ENCODE measurements at regions not wholly inside any gene's neighbourhood (a gene's known extent, or its start where the extent isn't known, plus 50 kb on each side); places are given as distances from the start of the nearest gene placed in this dataset.

DNA sequence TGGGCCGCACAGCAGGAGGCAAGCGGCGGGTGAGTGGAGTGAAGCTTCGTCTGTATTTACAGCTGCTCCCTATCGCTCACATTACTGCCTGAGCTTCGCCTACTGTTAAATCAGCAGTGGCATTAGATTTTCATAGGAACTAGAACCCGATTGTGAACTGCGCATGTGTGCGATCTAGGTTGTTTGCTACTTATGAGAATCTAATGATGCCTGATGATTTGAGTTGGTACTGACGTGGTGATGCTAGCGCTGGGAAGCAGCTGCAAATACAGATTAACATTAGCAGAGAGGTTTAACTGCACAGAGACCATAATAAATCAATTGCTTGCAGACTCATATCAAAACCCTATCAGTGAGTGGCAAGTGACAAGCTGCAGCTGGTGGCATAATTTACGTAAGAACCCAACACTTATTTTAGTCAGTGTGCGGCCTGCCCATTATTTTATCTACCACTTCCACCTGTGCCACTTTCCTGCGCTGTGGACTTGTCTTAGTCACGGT lies 133.4 kb upstream of the CDH9 start:
- H3K27ac Mint-ChIP-seq (ENCODE audit: unreplicated experiment) = no peak overlapping the region
- H3K27me3 Mint-ChIP-seq (ENCODE audit: low read depth) = peaks cover 9% of the 10 kb centered on the region
- TF ChIP-seq, protein P1, sequence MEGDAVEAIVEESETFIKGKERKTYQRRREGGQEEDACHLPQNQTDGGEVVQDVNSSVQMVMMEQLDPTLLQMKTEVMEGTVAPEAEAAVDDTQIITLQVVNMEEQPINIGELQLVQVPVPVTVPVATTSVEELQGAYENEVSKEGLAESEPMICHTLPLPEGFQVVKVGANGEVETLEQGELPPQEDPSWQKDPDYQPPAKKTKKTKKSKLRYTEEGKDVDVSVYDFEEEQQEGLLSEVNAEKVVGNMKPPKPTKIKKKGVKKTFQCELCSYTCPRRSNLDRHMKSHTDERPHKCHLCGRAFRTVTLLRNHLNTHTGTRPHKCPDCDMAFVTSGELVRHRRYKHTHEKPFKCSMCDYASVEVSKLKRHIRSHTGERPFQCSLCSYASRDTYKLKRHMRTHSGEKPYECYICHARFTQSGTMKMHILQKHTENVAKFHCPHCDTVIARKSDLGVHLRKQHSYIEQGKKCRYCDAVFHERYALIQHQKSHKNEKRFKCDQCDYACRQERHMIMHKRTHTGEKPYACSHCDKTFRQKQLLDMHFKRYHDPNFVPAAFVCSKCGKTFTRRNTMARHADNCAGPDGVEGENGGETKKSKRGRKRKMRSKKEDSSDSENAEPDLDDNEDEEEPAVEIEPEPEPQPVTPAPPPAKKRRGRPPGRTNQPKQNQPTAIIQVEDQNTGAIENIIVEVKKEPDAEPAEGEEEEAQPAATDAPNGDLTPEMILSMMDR (IDR thresholded peaks at IDR 0.05) = no peak
- no peaks in the 10 kb centered on the region for H3K9me3 Mint-ChIP-seq (ENCODE audit: low read depth)
- no peaks in the 10 kb centered on the region for H3K4me1 Mint-ChIP-seq (ENCODE audit: low read depth)
- H3K36me3 Mint-ChIP-seq (ENCODE audit: low read depth) = peaks cover 2% of the 10 kb centered on the region
- no peak for DNase-seq (ENCODE audit: low spot score)
- no peak overlapping the region for H3K4me3 Mint-ChIP-seq (ENCODE audit: unreplicated experiment)

DNA sequence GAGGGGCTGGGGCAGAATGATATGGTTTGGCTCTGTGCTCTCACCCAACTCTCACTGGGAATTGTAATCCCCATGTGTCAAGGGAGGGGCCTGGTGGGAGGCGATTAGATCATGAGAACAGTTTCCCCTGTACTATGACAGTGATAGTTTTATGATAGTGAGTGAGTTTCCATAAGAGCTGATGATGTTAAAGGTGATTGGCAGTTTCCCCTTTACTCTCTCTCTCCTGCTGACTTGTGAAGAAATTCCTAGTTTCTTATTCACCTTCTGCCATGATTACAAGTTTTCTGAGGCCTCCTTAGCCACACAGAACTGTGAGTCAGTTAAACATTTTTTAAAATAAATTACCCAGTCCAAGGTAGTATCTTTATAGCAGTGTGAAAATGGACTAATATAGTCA lies 120.4 kb upstream of the CDH9 start:
- Mint-ChIP-seq H3K27me3 (ENCODE audit: low read depth) (peaks cover 4% of the 10 kb centered on the region), H3K27ac (ENCODE audit: unreplicated experiment) (no peak overlapping the region), H3K4me1 (ENCODE audit: low read depth) (peaks cover 4% of the 10 kb centered on the region), H3K9me3 (ENCODE audit: low read depth) (peaks cover 40% of the 10 kb centered on the region), H3K36me3 (ENCODE audit: low read depth) (peaks cover 7% of the 10 kb centered on the region), H3K4me3 (ENCODE audit: unreplicated experiment) (no peak overlapping the region)
- TF ChIP-seq, protein P1 (IDR thresholded peaks at IDR 0.05) = no peak
- DNase-seq (ENCODE audit: low spot score) = no peak

DNA sequence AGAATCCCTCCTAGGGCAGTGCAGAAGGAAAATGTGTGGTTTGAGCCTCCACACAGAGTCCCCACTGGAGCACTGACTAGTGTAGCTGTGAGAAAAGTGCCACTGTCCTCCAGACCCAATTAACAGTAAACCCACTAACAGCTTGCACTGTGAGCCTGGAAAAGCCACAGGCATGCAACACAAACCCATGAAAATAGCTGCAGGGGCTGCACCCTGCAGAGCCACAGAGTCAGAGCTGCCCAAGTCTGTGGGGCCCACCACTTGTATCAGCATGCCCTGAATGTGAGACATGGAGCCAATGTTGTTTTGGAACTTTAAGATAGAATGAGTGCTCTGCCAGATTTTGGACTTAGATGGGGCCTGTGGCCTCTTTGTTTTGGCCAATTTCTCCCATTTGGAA lies 119.8 kb upstream of the CDH9 start:
- peaks cover 40% of the 10 kb centered on the region for H3K9me3 Mint-ChIP-seq (ENCODE audit: low read depth)
- H3K36me3 Mint-ChIP-seq (ENCODE audit: low read depth) = peaks cover 7% of the 10 kb centered on the region
- peaks cover 4% of the 10 kb centered on the region for H3K27me3 Mint-ChIP-seq (ENCODE audit: low read depth)
- peaks cover 4% of the 10 kb centered on the region for H3K4me1 Mint-ChIP-seq (ENCODE audit: low read depth)
- DNase-seq (ENCODE audit: low spot score) = no peak
- H3K4me3 Mint-ChIP-seq (ENCODE audit: unreplicated experiment) = no peak overlapping the region
- no peak overlapping the region for H3K27ac Mint-ChIP-seq (ENCODE audit: unreplicated experiment)
- TF ChIP-seq, protein P1 (IDR thresholded peaks at IDR 0.05) = no peak

DNA sequence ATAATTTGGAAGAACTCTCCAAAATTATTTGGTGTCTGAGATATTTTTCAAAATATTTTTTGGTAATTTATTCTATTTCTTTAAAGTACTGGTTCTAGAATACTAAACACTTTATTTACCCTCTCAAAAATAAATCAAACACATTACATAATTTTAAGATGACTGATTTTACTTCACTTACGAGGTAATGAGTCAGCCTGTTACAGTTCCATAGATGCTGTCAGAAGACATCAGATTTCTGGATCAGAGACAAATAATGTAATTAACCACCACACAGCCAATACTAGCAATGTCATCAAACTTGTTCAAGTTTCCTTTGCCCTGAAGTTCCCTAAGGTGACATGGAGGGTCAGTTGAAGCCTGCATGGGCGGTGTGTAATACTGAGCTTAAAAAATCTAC lies 106.1 kb upstream of the CDH9 start:
- Mint-ChIP-seq H3K27me3 (ENCODE audit: low read depth) (no peaks in the 10 kb centered on the region), H3K9me3 (ENCODE audit: low read depth) (no peaks in the 10 kb centered on the region), H3K27ac (ENCODE audit: unreplicated experiment) (no peak overlapping the region), H3K4me3 (ENCODE audit: unreplicated experiment) (no peak overlapping the region), H3K4me1 (ENCODE audit: low read depth) (peaks cover 3% of the 10 kb centered on the region), H3K36me3 (ENCODE audit: low read depth) (no peaks in the 10 kb centered on the region)
- no peak for DNase-seq (ENCODE audit: low spot score)
- TF ChIP-seq, protein P1 (IDR thresholded peaks at IDR 0.05) = no peak

DNA sequence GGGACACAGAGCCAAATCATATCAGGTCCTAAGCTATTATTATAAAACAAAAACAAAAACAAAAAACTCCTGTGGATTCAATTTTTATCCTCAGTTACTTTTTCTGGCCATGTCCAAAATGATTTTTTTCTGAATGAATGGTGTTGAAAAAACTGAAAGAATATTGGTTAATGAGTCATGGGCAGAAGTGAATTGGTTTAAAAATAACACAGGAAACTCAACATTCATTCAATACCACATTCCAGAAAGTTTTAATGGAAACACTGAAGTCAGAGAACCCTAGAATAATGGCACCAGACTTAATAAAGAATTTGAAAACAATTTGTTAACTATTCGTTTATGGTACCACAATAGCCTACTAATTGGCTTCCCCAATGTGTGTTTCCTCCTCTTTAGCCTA lies 102.4 kb upstream of the CDH9 start:
- Mint-ChIP-seq H3K9me3 (ENCODE audit: low read depth) (peaks cover 4% of the 10 kb centered on the region), H3K4me3 (ENCODE audit: unreplicated experiment) (no peak overlapping the region), H3K36me3 (ENCODE audit: low read depth) (no peaks in the 10 kb centered on the region), H3K4me1 (ENCODE audit: low read depth) (peaks cover 3% of the 10 kb centered on the region), H3K27ac (ENCODE audit: unreplicated experiment) (no peak overlapping the region), H3K27me3 (ENCODE audit: low read depth) (no peaks in the 10 kb centered on the region)
- TF ChIP-seq, protein P1 (IDR thresholded peaks at IDR 0.05) = no peak
- no peak for DNase-seq (ENCODE audit: low spot score)
